ENCODE measurements at regions not wholly inside any gene's neighbourhood (a gene's known extent, or its start where the extent isn't known, plus 50 kb on each side); places are given as distances from the start of the nearest gene placed in this dataset.
A peak's percentile ranks its signal among the peaks of the same experiment; 100 is the strongest.

GRCh38 chr1:185681034-185681633, 53.1 kb upstream of the HMCN1 start:
- Histone ChIP-seq H3K36me3 (ENCODE audit: control insufficient read depth, insufficient read depth, low read length) (no peaks in the 10 kb centered on the region), H2AK5ac (ENCODE audit: low read length) (no peak overlapping the region), H3K27ac (ENCODE audit: low read depth, low read length) (no peak overlapping the region), H3K79me2 (ENCODE audit: control insufficient read depth, insufficient read depth, low read length) (no peaks in the 10 kb centered on the region), H3K4me2 (ENCODE audit: low read length) (no peak overlapping the region), H2BK5ac (ENCODE audit: low read length) (no peak overlapping the region), H3K18ac (ENCODE audit: low read length) (no peak overlapping the region), H3K79me1 (ENCODE audit: low read length) (no peaks in the 10 kb centered on the region), H3K23ac (ENCODE audit: low read length) (no peak overlapping the region), H3K56ac (ENCODE audit: low read length) (no peak overlapping the region), H3K4me3 (ENCODE audit: low read length) (no peak overlapping the region), H4K5ac (ENCODE audit: low read length) (no peak overlapping the region), H2BK120ac (ENCODE audit: low read depth, low read length) (no peak overlapping the region), H3K4me1 (ENCODE audit: control insufficient read depth, low read depth, low read length) (peaks cover 3% of the 10 kb centered on the region), H3K27me3 (ENCODE audit: insufficient read depth, low read length, poor library complexity) (no peaks in the 10 kb centered on the region), H4K8ac (ENCODE audit: low read depth, low read length) (no peak overlapping the region), H2BK15ac (replicated peaks; ENCODE audit: low read depth) (no peak overlapping the region), H3K9ac (ENCODE audit: low read length) (no peak overlapping the region), H3K4ac (ENCODE audit: low read depth, low read length) (no peak overlapping the region)
- peak; percentile 73 for DNase-seq
- WGBS (ENCODE audit: extremely low coverage, insufficient coverage, low lambda C conversion rate), result no CpG with 5 or more reads among the region's 2 CpGs

GRCh38 chr1:185680453-185680852, 53.7 kb upstream of the HMCN1 start:
- no peaks in the 10 kb centered on the region for H3K36me3 ChIP-seq (ENCODE audit: control insufficient read depth, insufficient read depth, low read length)
- DNase-seq, result no peak
- H3K27ac ChIP-seq (ENCODE audit: low read depth, low read length), result no peak overlapping the region
- no peak overlapping the region for H3K4ac ChIP-seq (ENCODE audit: low read depth, low read length)
- no peak overlapping the region for H3K18ac ChIP-seq (ENCODE audit: low read length)
- no peak overlapping the region for H2BK15ac ChIP-seq (replicated peaks; ENCODE audit: low read depth)
- no peak overlapping the region for H3K23ac ChIP-seq (ENCODE audit: low read length)
- no peak overlapping the region for H3K56ac ChIP-seq (ENCODE audit: low read length)
- H2BK120ac ChIP-seq (ENCODE audit: low read depth, low read length), result no peak overlapping the region
- no peak overlapping the region for H3K9ac ChIP-seq (ENCODE audit: low read length)
- H3K79me1 ChIP-seq (ENCODE audit: low read length), result no peaks in the 10 kb centered on the region
- no peaks in the 10 kb centered on the region for H3K27me3 ChIP-seq (ENCODE audit: insufficient read depth, low read length, poor library complexity)
- no peak overlapping the region for H4K8ac ChIP-seq (ENCODE audit: low read depth, low read length)
- H2BK5ac ChIP-seq (ENCODE audit: low read length), result no peak overlapping the region
- WGBS (ENCODE audit: extremely low coverage, insufficient coverage, low lambda C conversion rate), result no CpG with 5 or more reads among the region's 4 CpGs
- H2AK5ac ChIP-seq (ENCODE audit: low read length), result no peak overlapping the region
- H3K4me2 ChIP-seq (ENCODE audit: low read length), result no peak overlapping the region
- H3K79me2 ChIP-seq (ENCODE audit: control insufficient read depth, insufficient read depth, low read length), result no peaks in the 10 kb centered on the region
- H4K5ac ChIP-seq (ENCODE audit: low read length), result no peak overlapping the region
- H3K4me3 ChIP-seq (ENCODE audit: low read length), result no peak overlapping the region
- peaks cover 3% of the 10 kb centered on the region for H3K4me1 ChIP-seq (ENCODE audit: control insufficient read depth, low read depth, low read length)

GRCh38 chr1:185679220-185679619, 55.0 kb upstream of the HMCN1 start:
- no peak overlapping the region for H3K23ac ChIP-seq (ENCODE audit: low read length)
- H3K9ac ChIP-seq (ENCODE audit: low read length), result no peak overlapping the region
- WGBS (ENCODE audit: extremely low coverage, insufficient coverage, low lambda C conversion rate), result no CpG with 5 or more reads among the region's 5 CpGs
- no peak overlapping the region for H4K5ac ChIP-seq (ENCODE audit: low read length)
- H2BK15ac ChIP-seq (replicated peaks; ENCODE audit: low read depth), result no peak overlapping the region
- H3K56ac ChIP-seq (ENCODE audit: low read length), result no peak overlapping the region
- no peaks in the 10 kb centered on the region for H3K79me1 ChIP-seq (ENCODE audit: low read length)
- H2AK5ac ChIP-seq (ENCODE audit: low read length), result no peak overlapping the region
- no peak overlapping the region for H3K27ac ChIP-seq (ENCODE audit: low read depth, low read length)
- no peaks in the 10 kb centered on the region for H3K27me3 ChIP-seq (ENCODE audit: insufficient read depth, low read length, poor library complexity)
- peaks cover 3% of the 10 kb centered on the region for H3K4me1 ChIP-seq (ENCODE audit: control insufficient read depth, low read depth, low read length)
- DNase-seq, result peak; percentile 81
- no peak overlapping the region for H3K4ac ChIP-seq (ENCODE audit: low read depth, low read length)
- H3K4me2 ChIP-seq (ENCODE audit: low read length), result no peak overlapping the region
- no peak overlapping the region for H4K8ac ChIP-seq (ENCODE audit: low read depth, low read length)
- H3K36me3 ChIP-seq (ENCODE audit: control insufficient read depth, insufficient read depth, low read length), result no peaks in the 10 kb centered on the region
- H2BK5ac ChIP-seq (ENCODE audit: low read length), result no peak overlapping the region
- no peaks in the 10 kb centered on the region for H3K79me2 ChIP-seq (ENCODE audit: control insufficient read depth, insufficient read depth, low read length)
- H3K4me3 ChIP-seq (ENCODE audit: low read length), result no peak overlapping the region
- no peak overlapping the region for H3K18ac ChIP-seq (ENCODE audit: low read length)
- H2BK120ac ChIP-seq (ENCODE audit: low read depth, low read length), result no peak overlapping the region

- Histone ChIP-seq H3K27ac (ENCODE audit: low read depth, low read length) (no peak overlapping the region), H2AK5ac (ENCODE audit: low read length) (no peak overlapping the region), H3K79me1 (ENCODE audit: low read length) (no peaks in the 10 kb centered on the region), H3K36me3 (ENCODE audit: control insufficient read depth, insufficient read depth, low read length) (no peaks in the 10 kb centered on the region), H2BK15ac (replicated peaks; ENCODE audit: low read depth) (no peak overlapping the region), H2BK5ac (ENCODE audit: low read length) (no peak overlapping the region), H2BK120ac (ENCODE audit: low read depth, low read length) (no peak overlapping the region), H4K8ac (ENCODE audit: low read depth, low read length) (no peak overlapping the region), H3K56ac (ENCODE audit: low read length) (no peak overlapping the region), H3K4me2 (ENCODE audit: low read length) (no peak overlapping the region), H3K23ac (ENCODE audit: low read length) (no peak overlapping the region), H3K27me3 (ENCODE audit: insufficient read depth, low read length, poor library complexity) (no peaks in the 10 kb centered on the region), H3K4me3 (ENCODE audit: low read length) (no peak overlapping the region), H4K5ac (ENCODE audit: low read length) (no peak overlapping the region), H3K9ac (ENCODE audit: low read length) (no peak overlapping the region), H3K18ac (ENCODE audit: low read length) (no peak overlapping the region), H3K4ac (ENCODE audit: low read depth, low read length) (no peak overlapping the region), H3K79me2 (ENCODE audit: control insufficient read depth, insufficient read depth, low read length) (no peaks in the 10 kb centered on the region), H3K4me1 (ENCODE audit: control insufficient read depth, low read depth, low read length) (peaks cover 3% of the 10 kb centered on the region)
- no peak for DNase-seq
- WGBS (ENCODE audit: extremely low coverage, insufficient coverage, low lambda C conversion rate), result no CpG with 5 or more reads among the region's 1 CpG
Observed at GRCh38 chr1:185676969-185677368, 57.2 kb upstream of the HMCN1 start.

GRCh38 chr1:185674201-185674600, 60.0 kb upstream of the HMCN1 start:
- H2BK15ac ChIP-seq (replicated peaks; ENCODE audit: low read depth), result no peak overlapping the region
- no peak for DNase-seq
- no peak overlapping the region for H2BK5ac ChIP-seq (ENCODE audit: low read length)
- no peak overlapping the region for H2BK120ac ChIP-seq (ENCODE audit: low read depth, low read length)
- H3K4me2 ChIP-seq (ENCODE audit: low read length), result no peak overlapping the region
- H3K36me3 ChIP-seq (ENCODE audit: control insufficient read depth, insufficient read depth, low read length), result no peaks in the 10 kb centered on the region
- no peak overlapping the region for H3K4ac ChIP-seq (ENCODE audit: low read depth, low read length)
- no peak overlapping the region for H3K56ac ChIP-seq (ENCODE audit: low read length)
- H3K4me1 ChIP-seq (ENCODE audit: control insufficient read depth, low read depth, low read length), result peaks cover 2% of the 10 kb centered on the region
- no peaks in the 10 kb centered on the region for H3K79me1 ChIP-seq (ENCODE audit: low read length)
- no peak overlapping the region for H3K23ac ChIP-seq (ENCODE audit: low read length)
- H3K18ac ChIP-seq (ENCODE audit: low read length), result no peak overlapping the region
- no peaks in the 10 kb centered on the region for H3K27me3 ChIP-seq (ENCODE audit: insufficient read depth, low read length, poor library complexity)
- no peak overlapping the region for H3K4me3 ChIP-seq (ENCODE audit: low read length)
- H3K9ac ChIP-seq (ENCODE audit: low read length), result no peak overlapping the region
- no peak overlapping the region for H4K5ac ChIP-seq (ENCODE audit: low read length)
- no peak overlapping the region for H3K27ac ChIP-seq (ENCODE audit: low read depth, low read length)
- no peak overlapping the region for H2AK5ac ChIP-seq (ENCODE audit: low read length)
- WGBS (ENCODE audit: extremely low coverage, insufficient coverage, low lambda C conversion rate), result no CpG with 5 or more reads among the region's 5 CpGs
- H4K8ac ChIP-seq (ENCODE audit: low read depth, low read length), result no peak overlapping the region
- H3K79me2 ChIP-seq (ENCODE audit: control insufficient read depth, insufficient read depth, low read length), result no peaks in the 10 kb centered on the region

- no CpG with 5 or more reads among the region's 3 CpGs for WGBS (ENCODE audit: extremely low coverage, insufficient coverage, low lambda C conversion rate)
- Histone ChIP-seq H3K79me1 (ENCODE audit: low read length) (no peaks in the 10 kb centered on the region), H3K4me3 (ENCODE audit: low read length) (no peak overlapping the region), H3K4ac (ENCODE audit: low read depth, low read length) (no peak overlapping the region), H3K79me2 (ENCODE audit: control insufficient read depth, insufficient read depth, low read length) (no peaks in the 10 kb centered on the region), H4K8ac (ENCODE audit: low read depth, low read length) (no peak overlapping the region), H3K27me3 (ENCODE audit: insufficient read depth, low read length, poor library complexity) (no peaks in the 10 kb centered on the region), H2BK15ac (replicated peaks; ENCODE audit: low read depth) (no peak overlapping the region), H3K36me3 (ENCODE audit: control insufficient read depth, insufficient read depth, low read length) (no peaks in the 10 kb centered on the region), H3K4me2 (ENCODE audit: low read length) (no peak overlapping the region), H3K56ac (ENCODE audit: low read length) (no peak overlapping the region), H3K9ac (ENCODE audit: low read length) (no peak overlapping the region), H3K18ac (ENCODE audit: low read length) (no peak overlapping the region), H2AK5ac (ENCODE audit: low read length) (no peak overlapping the region), H2BK120ac (ENCODE audit: low read depth, low read length) (no peak overlapping the region), H2BK5ac (ENCODE audit: low read length) (no peak overlapping the region), H4K5ac (ENCODE audit: low read length) (no peak overlapping the region), H3K23ac (ENCODE audit: low read length) (no peak overlapping the region), H3K4me1 (ENCODE audit: control insufficient read depth, low read depth, low read length) (no peaks in the 10 kb centered on the region), H3K27ac (ENCODE audit: low read depth, low read length) (no peak overlapping the region)
- no peak for DNase-seq
Observed at GRCh38 chr1:185672719-185673360, 61.4 kb upstream of the HMCN1 start.
